ENCODE measurements at regions not wholly inside any gene's neighbourhood (a gene's known extent, or its start where the extent isn't known, plus 50 kb on each side); places are given as distances from the start of the nearest gene placed in this dataset.

GRCh38 chr6:74018825-74019224, 322.8 kb downstream of the CD109 start:
- TF ChIP-seq CTCF (IDR thresholded peaks at IDR 0.05) = no peak
- TF ChIP-seq POLR2A (IDR thresholded peaks at IDR 0.05) = no peak
